ENCODE measurements at regions not wholly inside any gene's neighbourhood (a gene's known extent, or its start where the extent isn't known, plus 50 kb on each side); places are given as distances from the start of the nearest gene placed in this dataset.

DNA sequence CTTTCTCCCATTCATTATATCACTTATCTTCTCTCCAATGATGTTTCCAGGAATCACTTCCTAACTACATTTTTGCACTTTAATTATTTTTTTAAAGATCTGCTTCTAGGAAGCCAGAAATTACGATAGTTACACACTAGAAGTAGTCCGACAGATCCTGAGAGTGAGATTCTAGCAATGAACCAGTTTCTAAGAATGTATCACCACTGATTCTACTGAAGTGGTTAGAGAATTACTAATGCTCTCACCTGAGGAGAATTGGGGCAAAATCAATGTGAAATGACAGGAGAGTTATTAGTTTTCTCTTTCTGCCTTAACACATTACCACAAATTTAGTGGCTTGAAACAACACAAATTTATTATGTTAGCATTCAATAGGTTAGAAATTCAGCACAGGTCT lies 241.2 kb downstream of the CASP12 start:
- no peak overlapping the region for H3K4me3 Mint-ChIP-seq (ENCODE audit: unreplicated experiment)
- no peak for DNase-seq (ENCODE audit: low spot score)
- no peak overlapping the region for H3K27ac Mint-ChIP-seq (ENCODE audit: unreplicated experiment)
- H3K4me1 Mint-ChIP-seq (ENCODE audit: unreplicated experiment), result no peaks in the 10 kb centered on the region
- no peaks in the 10 kb centered on the region for H3K36me3 Mint-ChIP-seq (ENCODE audit: low read depth, unreplicated experiment)
- no peaks in the 10 kb centered on the region for H3K27me3 Mint-ChIP-seq (ENCODE audit: unreplicated experiment)
- TF ChIP-seq, protein P1, sequence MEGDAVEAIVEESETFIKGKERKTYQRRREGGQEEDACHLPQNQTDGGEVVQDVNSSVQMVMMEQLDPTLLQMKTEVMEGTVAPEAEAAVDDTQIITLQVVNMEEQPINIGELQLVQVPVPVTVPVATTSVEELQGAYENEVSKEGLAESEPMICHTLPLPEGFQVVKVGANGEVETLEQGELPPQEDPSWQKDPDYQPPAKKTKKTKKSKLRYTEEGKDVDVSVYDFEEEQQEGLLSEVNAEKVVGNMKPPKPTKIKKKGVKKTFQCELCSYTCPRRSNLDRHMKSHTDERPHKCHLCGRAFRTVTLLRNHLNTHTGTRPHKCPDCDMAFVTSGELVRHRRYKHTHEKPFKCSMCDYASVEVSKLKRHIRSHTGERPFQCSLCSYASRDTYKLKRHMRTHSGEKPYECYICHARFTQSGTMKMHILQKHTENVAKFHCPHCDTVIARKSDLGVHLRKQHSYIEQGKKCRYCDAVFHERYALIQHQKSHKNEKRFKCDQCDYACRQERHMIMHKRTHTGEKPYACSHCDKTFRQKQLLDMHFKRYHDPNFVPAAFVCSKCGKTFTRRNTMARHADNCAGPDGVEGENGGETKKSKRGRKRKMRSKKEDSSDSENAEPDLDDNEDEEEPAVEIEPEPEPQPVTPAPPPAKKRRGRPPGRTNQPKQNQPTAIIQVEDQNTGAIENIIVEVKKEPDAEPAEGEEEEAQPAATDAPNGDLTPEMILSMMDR (IDR thresholded peaks at IDR 0.05; ENCODE audit: unreplicated experiment), result no peak
- no peaks in the 10 kb centered on the region for H3K9me3 Mint-ChIP-seq (ENCODE audit: unreplicated experiment)

- Mint-ChIP-seq H3K4me3 (ENCODE audit: unreplicated experiment) (no peak overlapping the region), H3K27ac (ENCODE audit: unreplicated experiment) (no peak overlapping the region), H3K36me3 (ENCODE audit: low read depth, unreplicated experiment) (no peaks in the 10 kb centered on the region), H3K9me3 (ENCODE audit: unreplicated experiment) (no peaks in the 10 kb centered on the region), H3K4me1 (ENCODE audit: unreplicated experiment) (no peaks in the 10 kb centered on the region), H3K27me3 (ENCODE audit: unreplicated experiment) (no peaks in the 10 kb centered on the region)
- DNase-seq (ENCODE audit: low spot score), result no peak
- TF ChIP-seq, protein P1 (IDR thresholded peaks at IDR 0.05; ENCODE audit: unreplicated experiment), result no peak
Measured at GRCh38 chr11:104655066-104655465, 243.2 kb downstream of the CASP12 start.

DNA sequence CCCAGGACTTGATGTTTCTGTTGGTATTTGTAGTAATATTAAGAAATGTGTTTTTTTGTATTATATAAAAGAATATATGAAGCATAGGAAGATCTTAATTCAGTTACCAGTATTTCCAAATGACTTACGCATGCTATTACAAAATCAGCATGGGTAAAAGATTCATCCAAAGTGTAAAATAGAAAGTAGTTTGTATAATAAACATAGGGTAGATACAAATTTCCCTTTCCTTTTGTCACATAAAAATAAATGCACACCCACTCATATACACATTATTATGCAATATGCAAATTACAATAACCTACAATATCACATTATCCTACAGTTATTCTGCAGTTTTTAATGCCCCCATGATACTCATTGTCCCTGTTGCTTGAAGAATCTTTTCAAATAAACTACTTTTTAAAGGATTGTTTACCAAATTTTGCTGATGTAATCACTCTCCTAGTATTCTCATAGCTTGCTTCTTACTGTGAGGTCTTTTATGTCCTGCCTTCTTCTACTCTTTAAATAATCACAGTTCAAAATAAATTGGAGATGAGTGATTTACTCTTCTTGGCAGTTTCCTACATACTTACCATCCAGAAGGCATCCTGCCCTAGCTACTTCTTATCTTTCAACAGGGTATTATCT lies 244.0 kb downstream of the CASP12 start:
- no peak for DNase-seq (ENCODE audit: low spot score)
- H3K4me3 Mint-ChIP-seq (ENCODE audit: unreplicated experiment), result no peak overlapping the region
- H3K27ac Mint-ChIP-seq (ENCODE audit: unreplicated experiment), result no peak overlapping the region
- no peaks in the 10 kb centered on the region for H3K9me3 Mint-ChIP-seq (ENCODE audit: unreplicated experiment)
- TF ChIP-seq, protein P1 (IDR thresholded peaks at IDR 0.05; ENCODE audit: unreplicated experiment), result no peak
- H3K36me3 Mint-ChIP-seq (ENCODE audit: low read depth, unreplicated experiment), result no peaks in the 10 kb centered on the region
- H3K4me1 Mint-ChIP-seq (ENCODE audit: unreplicated experiment), result no peaks in the 10 kb centered on the region
- H3K27me3 Mint-ChIP-seq (ENCODE audit: unreplicated experiment), result no peaks in the 10 kb centered on the region

DNA sequence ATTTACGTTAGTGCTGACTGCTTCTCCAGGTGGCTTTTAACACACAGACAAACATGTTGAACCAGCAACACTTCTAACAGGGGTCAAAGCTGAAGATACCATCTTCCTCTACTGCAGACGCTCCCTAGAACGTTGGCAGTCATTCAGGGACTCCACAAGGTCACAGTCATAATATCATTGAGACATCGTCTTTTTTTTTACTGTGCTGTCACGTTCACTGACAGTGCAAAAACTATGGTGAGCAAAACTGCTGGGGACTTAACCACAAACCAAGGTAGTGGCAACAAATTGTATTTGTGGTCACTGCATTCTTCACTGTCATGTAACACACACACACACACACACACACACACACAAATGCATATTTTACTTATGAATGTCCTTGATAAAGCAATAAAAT lies 244.9 kb downstream of the CASP12 start:
- no peaks in the 10 kb centered on the region for H3K9me3 Mint-ChIP-seq (ENCODE audit: unreplicated experiment)
- TF ChIP-seq, protein P1 (IDR thresholded peaks at IDR 0.05; ENCODE audit: unreplicated experiment), result no peak
- DNase-seq (ENCODE audit: low spot score), result no peak
- H3K27me3 Mint-ChIP-seq (ENCODE audit: unreplicated experiment), result no peaks in the 10 kb centered on the region
- no peak overlapping the region for H3K4me3 Mint-ChIP-seq (ENCODE audit: unreplicated experiment)
- H3K36me3 Mint-ChIP-seq (ENCODE audit: low read depth, unreplicated experiment), result no peaks in the 10 kb centered on the region
- no peak overlapping the region for H3K27ac Mint-ChIP-seq (ENCODE audit: unreplicated experiment)
- H3K4me1 Mint-ChIP-seq (ENCODE audit: unreplicated experiment), result no peaks in the 10 kb centered on the region

DNA sequence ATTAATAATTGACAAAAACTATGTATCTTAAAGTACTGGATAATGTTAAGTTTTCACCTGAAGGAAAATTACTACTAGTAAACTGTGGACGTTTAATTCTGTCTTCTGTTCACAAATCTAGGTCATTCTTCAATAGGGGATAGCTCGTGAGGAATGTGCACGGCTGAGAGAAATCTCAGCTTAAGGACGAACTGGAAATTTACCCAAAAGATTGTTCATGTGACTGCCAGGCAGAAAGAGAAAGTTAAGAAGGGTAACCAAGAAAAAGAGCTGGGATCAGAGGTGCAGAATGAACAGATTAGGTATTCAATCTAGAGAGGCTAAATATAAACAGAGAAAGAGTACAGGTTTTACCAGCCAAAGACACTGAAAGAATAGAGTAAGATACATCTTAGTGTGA lies 245.3 kb downstream of the CASP12 start:
- Mint-ChIP-seq H3K27me3 (ENCODE audit: unreplicated experiment) (no peaks in the 10 kb centered on the region), H3K9me3 (ENCODE audit: unreplicated experiment) (no peaks in the 10 kb centered on the region), H3K4me1 (ENCODE audit: unreplicated experiment) (no peaks in the 10 kb centered on the region), H3K4me3 (ENCODE audit: unreplicated experiment) (no peak overlapping the region), H3K36me3 (ENCODE audit: low read depth, unreplicated experiment) (no peaks in the 10 kb centered on the region), H3K27ac (ENCODE audit: unreplicated experiment) (no peak overlapping the region)
- no peak for DNase-seq (ENCODE audit: low spot score)
- TF ChIP-seq, protein P1 (IDR thresholded peaks at IDR 0.05; ENCODE audit: unreplicated experiment), result no peak
